Lower lobe of right lung (tissue), 2 donors: ENCODE measurements at regions not wholly inside any gene's neighbourhood (a gene's known extent, or its start where the extent isn't known, plus 50 kb on each side); places are given as distances from the start of the nearest gene placed in this dataset.

Experiments used
- ATAC-seq, 2 donors: fragments of 200-7000 bp; cut with Tn5 transposase; one replicate each; pipeline ENCODE4 v1.9.1; 2020 to 2022; ENCODE audit warnings: mild to moderate bottlenecking in 2 of 2, moderate library complexity in 2 of 2
- DNase-seq: peaks from one replicate; pipeline ENCODE4 v3.0.0-alpha.2; 2020
- H3K27ac ChIP-seq: fragments of 200-600 bp; one replicate; pipeline ENCODE4 v1.8.0; 2022
- H3K27me3 ChIP-seq: fragments of 200-600 bp; one replicate; pipeline ENCODE4 v1.8.0; 2022; ENCODE audit warnings: low read depth
- H3K36me3 ChIP-seq: fragments of 200-600 bp; one replicate; pipeline ENCODE4 v1.8.0; 2022; ENCODE audit warnings: mild to moderate bottlenecking
- H3K4me1 ChIP-seq: fragments of 200-600 bp; one replicate; pipeline ENCODE4 v1.8.0; 2022
- H3K4me3 ChIP-seq: fragments of 200-600 bp; one replicate; pipeline ENCODE4 v1.8.0; 2022; ENCODE audit warnings: mild to moderate bottlenecking
- H3K9me3 ChIP-seq: fragments of 200-600 bp; one replicate; pipeline ENCODE4 v1.8.0; 2022
- intact Hi-C: fragments of 100-400 bp; cut with DNase I; formaldehyde crosslinking; loops from one replicate; pipeline ENCODE4 v1.11.0; 2022
- TF ChIP-seq, protein P1 (sequence below): fragments of 200-600 bp; IDR thresholded peaks from one replicate; pipeline ENCODE4 v1.8.0; 2022; ENCODE audit warnings: antibody characterized with exemption, mild to moderate bottlenecking
- donor health status: DM: no; HTN: yes; CAD: no; lungs with severe emphysema.

DNA sequence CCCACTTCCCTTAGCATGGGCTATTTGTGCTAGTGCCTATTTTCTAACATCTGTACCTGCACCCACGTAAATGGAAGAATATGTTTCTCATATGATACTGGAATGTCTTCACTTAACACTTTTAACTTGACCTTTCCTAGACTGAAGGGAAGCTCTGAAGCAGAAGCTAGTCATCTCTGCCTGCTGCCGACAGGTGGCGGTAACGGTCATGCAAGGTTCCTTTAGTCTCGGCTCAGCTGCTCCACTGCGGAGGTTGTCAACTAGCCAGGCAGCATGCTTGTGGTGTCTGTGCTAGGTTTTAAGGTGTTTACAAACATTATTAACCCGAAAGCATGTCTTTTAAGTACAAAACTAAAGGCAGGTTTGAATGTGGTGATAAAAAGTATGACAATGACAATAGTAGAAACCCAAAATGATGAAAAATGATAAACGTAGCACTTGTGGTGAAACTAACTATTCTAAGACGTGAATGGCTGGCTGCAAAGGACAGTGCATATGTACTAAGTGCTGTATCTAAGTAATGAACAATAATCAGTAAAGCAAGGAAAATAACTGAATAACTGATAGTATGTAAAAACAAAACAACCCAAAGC lies 117.2 kb downstream of the GRIN2B start:
- H3K4me1 ChIP-seq: no peaks in the 10 kb centered on the region
- peaks cover 11% of the 10 kb centered on the region for H3K27me3 ChIP-seq
- H3K27ac ChIP-seq: no peak overlapping the region
- TF ChIP-seq, protein P1, sequence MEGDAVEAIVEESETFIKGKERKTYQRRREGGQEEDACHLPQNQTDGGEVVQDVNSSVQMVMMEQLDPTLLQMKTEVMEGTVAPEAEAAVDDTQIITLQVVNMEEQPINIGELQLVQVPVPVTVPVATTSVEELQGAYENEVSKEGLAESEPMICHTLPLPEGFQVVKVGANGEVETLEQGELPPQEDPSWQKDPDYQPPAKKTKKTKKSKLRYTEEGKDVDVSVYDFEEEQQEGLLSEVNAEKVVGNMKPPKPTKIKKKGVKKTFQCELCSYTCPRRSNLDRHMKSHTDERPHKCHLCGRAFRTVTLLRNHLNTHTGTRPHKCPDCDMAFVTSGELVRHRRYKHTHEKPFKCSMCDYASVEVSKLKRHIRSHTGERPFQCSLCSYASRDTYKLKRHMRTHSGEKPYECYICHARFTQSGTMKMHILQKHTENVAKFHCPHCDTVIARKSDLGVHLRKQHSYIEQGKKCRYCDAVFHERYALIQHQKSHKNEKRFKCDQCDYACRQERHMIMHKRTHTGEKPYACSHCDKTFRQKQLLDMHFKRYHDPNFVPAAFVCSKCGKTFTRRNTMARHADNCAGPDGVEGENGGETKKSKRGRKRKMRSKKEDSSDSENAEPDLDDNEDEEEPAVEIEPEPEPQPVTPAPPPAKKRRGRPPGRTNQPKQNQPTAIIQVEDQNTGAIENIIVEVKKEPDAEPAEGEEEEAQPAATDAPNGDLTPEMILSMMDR: peak; percentile 90
- H3K4me3 ChIP-seq: no peak overlapping the region
- no peaks in the 10 kb centered on the region for H3K36me3 ChIP-seq
- peak; percentile 79 to 86 for ATAC-seq
- intact Hi-C loops: loop anchor here (5.0 kb wide), 1 partner anchor 303 kb away; no protein-coding TSS in a partner anchor
- no peaks in the 10 kb centered on the region for H3K9me3 ChIP-seq
- peak; percentile 77 for DNase-seq

DNA sequence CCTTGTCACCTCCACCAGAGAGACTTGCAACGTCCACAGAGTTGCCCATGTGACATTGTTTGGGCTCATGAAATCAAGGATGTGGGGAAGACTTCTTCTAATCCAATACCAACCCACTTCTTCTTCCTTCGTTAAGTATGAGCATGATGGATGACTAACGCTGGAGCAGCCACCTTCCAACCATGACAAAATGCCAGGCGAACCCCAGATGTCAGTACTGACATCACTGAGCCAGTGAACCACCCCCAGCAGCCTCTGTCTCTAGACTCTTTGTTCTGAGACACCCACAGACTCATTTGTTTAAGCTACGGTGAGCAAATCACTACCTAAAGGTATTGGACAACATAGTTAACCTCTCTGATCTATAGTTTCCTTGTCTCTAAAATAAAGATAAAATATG lies 123.7 kb downstream of the GRIN2B start:
- Histone ChIP-seq H3K4me1 (no peaks in the 10 kb centered on the region), H3K27me3 (no peaks in the 10 kb centered on the region), H3K36me3 (no peaks in the 10 kb centered on the region), H3K4me3 (no peak overlapping the region), H3K9me3 (no peaks in the 10 kb centered on the region), H3K27ac (no peak overlapping the region)
- DNase-seq (no peak), ATAC-seq (no peak)
- TF ChIP-seq, protein P1: no peak
- intact Hi-C loops: no loop called here

DNA sequence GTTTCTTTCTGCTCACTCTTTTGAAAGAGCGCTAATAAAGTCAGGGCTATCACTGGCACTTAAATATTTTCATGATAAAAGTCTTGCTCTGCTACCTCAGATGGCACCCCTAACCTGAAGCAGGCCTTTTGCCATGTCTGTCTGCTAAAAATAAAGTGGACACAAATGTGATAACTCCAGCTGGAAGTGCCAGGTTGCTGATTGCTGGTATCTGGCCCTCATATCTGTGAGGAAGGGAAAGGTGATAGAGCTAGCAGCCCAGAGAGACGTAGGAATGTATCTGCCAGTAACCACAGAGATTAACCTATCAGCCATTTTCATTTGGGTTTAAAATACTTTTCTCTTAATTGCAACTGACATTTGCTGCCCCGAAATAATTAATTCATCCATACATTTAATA lies 127.9 kb downstream of the GRIN2B start:
- Histone ChIP-seq H3K36me3 (no peaks in the 10 kb centered on the region), H3K9me3 (no peaks in the 10 kb centered on the region), H3K27me3 (no peaks in the 10 kb centered on the region), H3K4me1 (no peaks in the 10 kb centered on the region), H3K27ac (no peak overlapping the region), H3K4me3 (no peak overlapping the region)
- intact Hi-C loops: no loop called here
- TF ChIP-seq, protein P1: no peak
- ATAC-seq (no peak), DNase-seq (no peak)

DNA sequence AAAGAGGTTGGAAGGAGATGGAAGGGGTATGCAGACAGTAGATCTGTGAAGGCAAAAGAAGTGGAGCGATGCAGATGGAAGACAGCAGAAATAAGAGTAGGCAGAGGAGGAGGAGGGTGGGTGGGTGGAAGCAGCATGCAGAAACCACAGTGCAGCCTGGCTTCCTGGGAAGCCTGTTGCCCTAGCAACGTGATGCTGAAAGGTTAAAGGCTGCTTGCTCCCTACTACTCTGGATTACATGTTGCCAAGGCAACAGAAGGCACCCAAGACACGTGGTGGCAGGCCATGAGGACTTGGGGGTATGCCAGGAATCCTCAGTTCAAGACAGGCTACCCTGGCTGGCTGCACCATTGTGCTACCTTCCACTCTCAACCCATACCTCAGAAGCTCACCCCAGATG lies 129.6 kb downstream of the GRIN2B start:
- no peak for ATAC-seq
- no peaks in the 10 kb centered on the region for H3K27me3 ChIP-seq
- no peak overlapping the region for H3K27ac ChIP-seq
- TF ChIP-seq, protein P1: no peak
- H3K4me1 ChIP-seq: no peaks in the 10 kb centered on the region
- no peak overlapping the region for H3K4me3 ChIP-seq
- DNase-seq: no peak
- no peaks in the 10 kb centered on the region for H3K36me3 ChIP-seq
- no peaks in the 10 kb centered on the region for H3K9me3 ChIP-seq
- intact Hi-C loops: no loop called here

DNA sequence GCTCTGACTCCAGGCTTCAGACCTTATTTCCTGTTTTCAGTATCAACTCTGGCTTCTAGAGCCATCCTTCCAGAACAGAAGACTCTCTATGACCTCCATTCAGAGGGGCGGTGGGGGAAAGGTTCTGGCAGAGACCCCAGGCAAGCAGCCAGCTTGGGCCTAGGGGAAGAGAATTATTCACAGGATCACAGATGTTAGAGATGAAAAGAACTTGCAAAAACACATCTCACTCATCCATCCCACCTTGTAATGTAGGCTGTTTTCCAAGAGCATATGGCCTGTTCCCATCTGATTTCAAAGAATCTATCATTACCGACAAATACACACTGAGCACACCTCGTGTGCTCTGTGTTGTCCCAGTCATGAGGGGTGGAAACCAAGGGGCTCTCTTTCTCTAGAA lies 131.9 kb downstream of the GRIN2B start:
- Histone ChIP-seq H3K4me1 (no peaks in the 10 kb centered on the region), H3K27ac (no peak overlapping the region), H3K36me3 (no peaks in the 10 kb centered on the region), H3K27me3 (no peaks in the 10 kb centered on the region), H3K9me3 (no peaks in the 10 kb centered on the region), H3K4me3 (no peak overlapping the region)
- no peak for ATAC-seq
- no peak for DNase-seq
- TF ChIP-seq, protein P1: no peak
- intact Hi-C loops: no loop called here

DNA sequence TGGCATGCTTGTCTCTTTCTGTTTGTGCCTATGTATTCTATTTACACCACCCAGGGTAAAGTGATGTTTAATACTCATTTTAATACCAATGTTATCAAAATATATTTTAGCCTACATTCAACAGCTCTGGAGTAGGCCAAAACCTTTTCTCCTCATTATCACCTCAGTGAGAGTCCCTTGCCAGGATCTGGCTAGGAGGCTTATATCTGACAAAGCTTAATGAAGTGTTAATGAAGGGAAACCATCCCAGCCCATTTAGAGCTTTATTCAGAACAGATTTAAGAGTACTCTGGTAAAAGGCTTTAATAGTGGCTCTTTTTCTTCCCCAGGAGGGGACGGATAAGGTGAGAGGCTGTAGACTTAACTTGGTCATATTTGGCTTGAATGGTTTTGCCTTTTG lies 137.6 kb downstream of the GRIN2B start:
- Histone ChIP-seq H3K4me3 (no peak overlapping the region), H3K4me1 (no peaks in the 10 kb centered on the region), H3K27me3 (no peaks in the 10 kb centered on the region), H3K27ac (no peak overlapping the region), H3K36me3 (no peaks in the 10 kb centered on the region), H3K9me3 (no peaks in the 10 kb centered on the region)
- ATAC-seq: no peak
- intact Hi-C loops: no loop called here
- DNase-seq: no peak
- TF ChIP-seq, protein P1: no peak
